ENCODE measurements at regions not wholly inside any gene's neighbourhood (a gene's known extent, or its start where the extent isn't known, plus 50 kb on each side); places are given as distances from the start of the nearest gene placed in this dataset.

DNA sequence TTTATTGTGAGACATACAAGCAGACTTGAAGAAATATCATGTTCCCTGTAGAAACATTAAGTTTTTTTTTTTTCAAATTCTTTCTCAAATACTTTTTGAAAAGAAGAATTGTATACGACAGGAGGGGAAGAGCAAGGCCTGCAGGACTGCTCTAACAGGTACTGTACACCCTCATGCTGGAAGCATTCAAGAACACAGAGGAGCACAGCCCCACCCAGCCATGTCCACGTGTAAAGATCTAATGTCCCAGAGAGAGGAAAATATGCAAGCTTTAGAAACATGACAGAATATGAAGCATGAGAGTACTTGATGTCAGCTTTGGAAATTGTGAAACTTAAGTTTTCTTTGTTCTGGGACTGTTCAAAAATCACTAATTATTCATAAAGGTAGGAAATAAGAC is 191.6 kb downstream of the TTC32 start:
- Histone ChIP-seq H3K27ac (no peak overlapping the region), H3K27me3 (replicated peaks in 1 of 7) (peaks cover 0 to 4% (median 0%) of the 10 kb centered on the region in 7 donors), H3K36me3 (no peaks in the 10 kb centered on the region), H3K9me3 (peaks cover 0 to 21% (median 0%) of the 10 kb centered on the region in 8 donors), H3K4me1 (no peaks in the 10 kb centered on the region), H3K4me3 (no peak overlapping the region)
- DNase-seq = no peak
- TF ChIP-seq POLR2A (IDR thresholded peaks at IDR 0.05) = no peak
- TF ChIP-seq, protein P1, sequence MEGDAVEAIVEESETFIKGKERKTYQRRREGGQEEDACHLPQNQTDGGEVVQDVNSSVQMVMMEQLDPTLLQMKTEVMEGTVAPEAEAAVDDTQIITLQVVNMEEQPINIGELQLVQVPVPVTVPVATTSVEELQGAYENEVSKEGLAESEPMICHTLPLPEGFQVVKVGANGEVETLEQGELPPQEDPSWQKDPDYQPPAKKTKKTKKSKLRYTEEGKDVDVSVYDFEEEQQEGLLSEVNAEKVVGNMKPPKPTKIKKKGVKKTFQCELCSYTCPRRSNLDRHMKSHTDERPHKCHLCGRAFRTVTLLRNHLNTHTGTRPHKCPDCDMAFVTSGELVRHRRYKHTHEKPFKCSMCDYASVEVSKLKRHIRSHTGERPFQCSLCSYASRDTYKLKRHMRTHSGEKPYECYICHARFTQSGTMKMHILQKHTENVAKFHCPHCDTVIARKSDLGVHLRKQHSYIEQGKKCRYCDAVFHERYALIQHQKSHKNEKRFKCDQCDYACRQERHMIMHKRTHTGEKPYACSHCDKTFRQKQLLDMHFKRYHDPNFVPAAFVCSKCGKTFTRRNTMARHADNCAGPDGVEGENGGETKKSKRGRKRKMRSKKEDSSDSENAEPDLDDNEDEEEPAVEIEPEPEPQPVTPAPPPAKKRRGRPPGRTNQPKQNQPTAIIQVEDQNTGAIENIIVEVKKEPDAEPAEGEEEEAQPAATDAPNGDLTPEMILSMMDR (IDR thresholded peaks at IDR 0.05 in 8 of 11, conservative IDR thresholded peaks at IDR 0.05 in 3 of 11) = no peak
- TF ChIP-seq POLR2AphosphoS5 (IDR thresholded peaks at IDR 0.05) = no peak
- intact Hi-C loops (cut with DNase I; ENCODE audit: low total_unique reads) = no loop called here
- WGBS, 5 donors = 67 to 87% (median 80%) methylated on average over 2 of the region's 2 CpGs

DNA sequence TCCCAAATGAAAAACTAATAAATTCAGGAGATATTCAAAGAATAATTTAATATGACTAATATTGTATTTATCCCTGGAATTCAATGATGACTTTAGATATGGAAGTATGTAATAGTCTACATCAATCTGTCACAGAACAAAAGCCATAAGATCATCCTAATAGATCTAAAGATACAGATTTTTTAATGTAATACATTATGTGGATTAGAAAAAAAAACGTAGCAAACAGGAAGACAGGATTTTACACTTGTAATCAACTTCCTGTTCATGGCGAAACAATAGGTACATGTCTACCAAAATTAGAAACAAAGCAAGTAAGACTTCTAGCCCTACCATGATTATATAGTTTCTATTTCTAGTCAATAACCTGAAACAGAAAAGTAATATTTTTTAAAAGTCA is 192.2 kb downstream of the TTC32 start:
- no peak for DNase-seq
- no peaks in the 10 kb centered on the region for H3K36me3 ChIP-seq

DNA sequence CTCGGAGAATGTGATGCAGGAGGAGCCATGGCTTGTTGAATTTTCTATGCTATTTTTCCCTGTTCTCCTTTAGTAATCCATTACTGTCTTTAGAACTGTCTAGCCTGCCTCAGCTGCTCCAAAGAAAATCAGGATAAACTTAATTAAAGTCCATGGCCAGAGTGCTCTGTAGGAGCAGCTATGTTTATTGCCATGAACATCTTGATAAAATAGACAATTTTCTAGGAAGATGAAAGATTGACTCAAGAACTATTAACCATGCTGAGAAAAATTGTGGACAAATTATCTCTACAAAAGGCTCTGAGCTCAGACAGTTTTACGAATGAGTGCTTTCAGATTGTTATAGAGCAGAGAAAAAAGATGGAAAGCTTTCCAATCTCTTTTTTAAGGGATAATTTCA is 193.0 kb downstream of the TTC32 start:
- DNase-seq = no peak
- Histone ChIP-seq H3K4me3 (no peak overlapping the region), H3K4me1 (no peaks in the 10 kb centered on the region), H3K9me3 (peaks cover 0 to 21% (median 0%) of the 10 kb centered on the region in 8 donors), H3K27ac (no peak overlapping the region), H3K27me3 (replicated peaks in 1 of 7) (no peaks in the 10 kb centered on the region), H3K36me3 (no peaks in the 10 kb centered on the region)
- intact Hi-C loops (cut with DNase I; ENCODE audit: low total_unique reads) = no loop called here
- 67 to 88% (median 75%) methylated on average over 2 of the region's 2 CpGs for WGBS, 5 donors
- no peak for TF ChIP-seq POLR2A (IDR thresholded peaks at IDR 0.05)
- TF ChIP-seq, protein P1 (IDR thresholded peaks at IDR 0.05 in 8 of 11, conservative IDR thresholded peaks at IDR 0.05 in 3 of 11) = no peak

More for the DNA sequence above, 192.2 kb downstream of the TTC32 start:
- TF ChIP-seq POLR2A (IDR thresholded peaks at IDR 0.05) (no peak), POLR2AphosphoS5 (IDR thresholded peaks at IDR 0.05) (no peak)
- TF ChIP-seq, protein P1 (IDR thresholded peaks at IDR 0.05 in 8 of 11, conservative IDR thresholded peaks at IDR 0.05 in 3 of 11) = no peak
- Histone ChIP-seq H3K27ac (no peak overlapping the region), H3K4me3 (no peak overlapping the region), H3K9me3 (peaks cover 0 to 21% (median 0%) of the 10 kb centered on the region in 8 donors), H3K4me1 (no peaks in the 10 kb centered on the region), H3K27me3 (replicated peaks in 1 of 7) (peaks cover 0 to under 1% (median 0%) of the 10 kb centered on the region in 7 donors)
- 17 to 26% (median 18%) methylated on average over 2 of the region's 2 CpGs for WGBS, 5 donors
- intact Hi-C loops (cut with DNase I; ENCODE audit: low total_unique reads) = no loop called here

DNA sequence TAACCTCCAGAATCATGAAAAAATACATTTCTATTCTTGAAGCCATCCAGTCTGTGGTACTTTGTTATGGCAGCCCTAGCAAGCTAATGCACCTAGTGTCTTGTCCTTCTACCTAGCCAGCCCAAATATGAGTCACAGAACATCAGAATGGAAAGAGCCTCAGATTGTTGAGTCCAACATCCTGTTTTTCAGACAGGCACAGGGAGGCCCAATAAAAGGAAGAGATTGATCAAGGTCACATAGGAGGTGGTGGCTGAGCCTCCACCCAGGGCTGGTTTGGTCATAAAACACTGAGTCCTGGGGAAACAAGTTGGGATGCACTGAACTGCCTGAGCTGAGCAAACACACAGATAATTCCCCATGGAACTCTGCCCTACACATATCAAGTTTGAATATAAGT is 195.5 kb downstream of the TTC32 start:
- Histone ChIP-seq H3K4me3 (no peak overlapping the region), H3K27ac (no peak overlapping the region), H3K36me3 (no peaks in the 10 kb centered on the region), H3K9me3 (peaks cover 0 to 3% (median 0%) of the 10 kb centered on the region in 8 donors), H3K4me1 (no peaks in the 10 kb centered on the region), H3K27me3 (replicated peaks in 1 of 7) (no peaks in the 10 kb centered on the region)
- DNase-seq = no peak
- TF ChIP-seq POLR2AphosphoS5 (IDR thresholded peaks at IDR 0.05) (no peak), POLR2A (IDR thresholded peaks at IDR 0.05) (no peak)
- TF ChIP-seq, protein P1 (IDR thresholded peaks at IDR 0.05 in 8 of 11, conservative IDR thresholded peaks at IDR 0.05 in 3 of 11) = no peak
- intact Hi-C loops (cut with DNase I; ENCODE audit: low total_unique reads) = no loop called here
